AG08396 (cell line): ENCODE measurements at regions not wholly inside any gene's neighbourhood (a gene's known extent, or its start where the extent isn't known, plus 50 kb on each side); places are given as distances from the start of the nearest gene placed in this dataset.

Source experiments
- DNase-seq: peaks from one replicate; pipeline ENCODE4 v3.0.0; 2012; ENCODE audit warnings: low spot score, mixed read lengths

DNA sequence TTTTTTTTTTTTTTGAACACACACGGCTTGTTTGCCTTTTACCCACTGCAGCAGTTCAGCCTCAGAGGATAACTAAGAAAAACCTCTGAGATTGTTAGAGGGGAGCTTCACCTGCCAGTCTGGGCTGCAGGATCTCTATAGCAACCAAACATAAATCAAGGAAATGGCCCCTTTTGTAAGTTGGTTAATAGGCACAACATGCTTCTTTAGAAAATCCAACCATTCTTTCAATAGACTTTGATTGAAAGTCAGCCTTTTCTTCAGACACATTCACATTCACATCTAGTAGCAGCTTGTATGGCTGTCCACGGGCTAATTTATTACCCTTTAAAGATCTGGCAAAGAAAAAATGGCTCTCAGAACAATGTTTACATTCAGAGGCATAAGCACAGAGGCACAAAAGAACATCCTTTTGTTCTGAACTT lies 136.6 kb upstream of the RARB start:
- no peak for DNase-seq

DNA sequence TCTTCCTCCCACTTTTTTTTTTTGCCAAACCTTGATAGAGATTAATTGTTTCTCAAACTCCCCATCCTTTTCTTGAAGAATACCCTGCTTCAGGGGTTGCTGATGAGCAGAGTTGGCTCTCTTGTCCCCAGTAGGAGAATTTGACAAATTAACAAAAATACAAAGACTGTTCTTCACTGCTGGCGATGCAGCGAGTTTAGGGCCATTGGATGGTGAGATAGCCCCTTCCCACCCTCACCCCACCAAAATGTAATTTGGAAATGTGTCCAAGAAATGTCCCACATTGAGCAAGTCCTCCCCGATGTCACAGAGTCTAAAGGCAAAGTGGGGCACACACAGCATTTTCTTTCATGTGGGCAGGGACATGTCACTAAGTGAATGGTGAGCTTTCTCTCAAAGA lies 136.0 kb upstream of the RARB start:
- no peak for DNase-seq

DNA sequence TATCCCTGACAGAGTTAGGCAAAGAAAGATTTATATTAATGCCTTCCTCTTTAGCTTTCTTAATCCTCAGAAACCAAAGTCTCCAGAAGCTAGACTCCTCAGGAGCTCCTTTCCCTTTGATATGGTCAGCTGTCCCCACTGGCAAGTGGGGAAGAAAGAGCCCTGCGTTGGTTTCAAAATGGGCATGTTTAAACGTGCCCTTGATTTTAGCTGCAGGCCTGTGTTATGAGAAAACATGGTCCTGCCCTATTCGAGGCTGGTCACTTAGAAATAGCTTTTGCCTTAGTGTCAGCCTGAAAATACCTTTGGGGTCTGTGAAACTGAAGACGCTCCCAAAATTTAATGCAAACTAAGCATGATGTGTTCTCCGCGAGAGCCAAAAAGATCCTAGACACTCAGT lies 135.5 kb upstream of the RARB start:
- DNase-seq = no peak

DNA sequence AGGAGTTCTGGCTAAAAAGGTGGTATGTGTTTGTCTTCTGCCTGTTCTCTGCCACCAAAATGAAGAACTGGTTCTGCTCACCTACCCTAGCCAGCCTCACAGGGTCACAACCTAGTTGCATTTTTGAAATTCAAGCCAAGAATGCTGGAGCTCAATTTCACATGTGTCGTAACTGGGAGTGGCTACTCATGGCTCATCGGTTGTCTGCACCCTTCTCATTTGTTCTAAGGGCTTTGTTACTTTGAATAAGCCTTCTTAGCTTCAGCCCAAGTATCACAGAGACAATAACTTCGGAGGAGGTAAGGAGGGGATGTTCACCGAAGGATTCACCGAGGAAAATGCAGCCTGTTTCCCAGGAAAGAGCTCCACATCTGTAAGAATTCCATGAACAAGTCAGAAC lies 134.3 kb upstream of the RARB start:
- no peak for DNase-seq

DNA sequence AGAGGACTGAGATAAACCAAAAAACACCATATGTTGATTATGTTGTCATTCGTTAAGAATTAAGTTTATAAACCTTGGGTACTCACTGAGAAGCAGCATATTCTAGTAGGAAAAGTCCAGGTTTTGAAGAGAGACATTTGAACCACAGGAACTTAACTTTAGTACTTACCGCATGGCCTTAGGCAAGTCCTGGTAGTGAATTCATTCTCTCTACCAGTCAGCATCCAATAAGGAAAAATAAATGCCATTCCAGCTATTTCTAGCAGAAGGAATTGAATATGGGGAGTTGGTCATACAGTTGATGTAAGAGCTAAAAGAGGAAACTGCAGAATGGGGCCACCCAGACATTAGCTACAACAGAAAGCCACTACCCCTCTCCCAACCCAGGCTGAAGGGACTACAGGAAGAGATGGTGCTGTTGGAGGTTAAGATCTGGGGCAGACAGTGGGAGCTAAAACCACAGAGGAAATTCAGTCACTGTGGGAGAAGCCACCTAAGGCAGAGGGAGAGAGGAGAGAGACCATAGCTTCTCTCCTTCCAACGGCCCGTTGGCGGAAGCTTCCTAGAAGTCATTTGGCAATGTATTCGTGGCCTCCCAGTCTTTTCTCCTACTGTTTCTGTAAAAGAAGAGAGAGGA lies 133.8 kb upstream of the RARB start:
- no peak for DNase-seq

DNA sequence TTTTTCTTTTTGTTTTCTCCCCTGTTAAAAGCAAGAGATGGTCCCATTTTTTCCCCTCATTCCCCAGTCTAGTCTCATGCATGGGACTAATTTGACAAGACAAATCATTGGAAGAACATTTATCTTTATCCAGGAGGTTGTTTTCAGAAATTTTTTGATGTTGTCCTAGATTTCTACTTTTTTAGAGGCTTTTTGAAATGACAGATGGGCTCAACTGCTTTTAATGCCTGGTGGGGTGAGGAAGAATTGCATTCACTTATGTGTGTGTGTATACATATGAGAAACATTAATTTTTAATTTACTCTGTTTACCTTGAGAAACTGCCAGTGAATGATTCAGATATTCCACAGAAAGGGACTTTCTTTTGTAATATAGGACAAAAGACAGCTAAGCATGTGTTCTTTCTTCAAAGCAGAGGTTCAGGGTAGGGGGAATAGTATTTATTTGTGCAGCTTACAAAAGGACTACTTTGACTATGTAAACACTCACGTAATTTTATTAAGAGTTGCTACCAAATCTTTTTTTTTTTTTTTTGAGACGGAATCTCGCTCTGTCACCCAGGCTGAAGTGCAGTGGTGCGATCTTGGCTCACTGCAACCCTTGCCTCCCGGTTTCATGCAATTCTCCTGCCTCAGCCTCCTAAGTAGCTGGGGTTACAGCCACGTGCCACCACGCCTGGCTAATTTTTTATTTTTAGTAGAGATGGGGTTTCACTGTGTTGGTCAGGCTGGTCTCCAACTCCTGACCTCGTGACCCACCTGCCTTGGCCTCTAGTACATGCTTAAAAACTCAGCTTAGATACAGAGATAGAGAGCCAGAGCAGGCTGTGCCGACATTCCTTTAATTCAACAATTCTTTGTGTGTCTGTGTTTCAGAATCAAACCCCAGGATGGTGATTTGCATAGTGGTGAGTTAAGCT lies 130.1 kb upstream of the RARB start:
- no peak for DNase-seq

DNA sequence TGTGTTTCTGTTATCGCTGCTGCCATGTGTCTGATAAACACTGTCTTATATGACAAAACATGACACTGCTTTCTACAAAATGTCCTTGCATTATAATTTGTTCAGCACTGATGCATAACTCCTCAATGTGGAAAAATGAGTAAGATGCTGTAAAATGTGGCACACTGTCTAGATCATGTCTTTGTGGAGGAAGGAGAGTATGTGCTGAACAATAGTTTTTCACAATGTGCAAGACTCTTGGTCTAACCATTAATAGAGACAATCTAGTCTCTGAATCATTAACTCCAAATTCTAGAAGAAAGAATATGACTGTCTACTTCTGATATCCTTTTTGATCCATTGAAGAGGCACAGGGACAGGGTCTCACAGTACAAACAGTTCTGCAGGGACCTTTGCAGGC lies 127.9 kb upstream of the RARB start:
- no peak for DNase-seq

DNA sequence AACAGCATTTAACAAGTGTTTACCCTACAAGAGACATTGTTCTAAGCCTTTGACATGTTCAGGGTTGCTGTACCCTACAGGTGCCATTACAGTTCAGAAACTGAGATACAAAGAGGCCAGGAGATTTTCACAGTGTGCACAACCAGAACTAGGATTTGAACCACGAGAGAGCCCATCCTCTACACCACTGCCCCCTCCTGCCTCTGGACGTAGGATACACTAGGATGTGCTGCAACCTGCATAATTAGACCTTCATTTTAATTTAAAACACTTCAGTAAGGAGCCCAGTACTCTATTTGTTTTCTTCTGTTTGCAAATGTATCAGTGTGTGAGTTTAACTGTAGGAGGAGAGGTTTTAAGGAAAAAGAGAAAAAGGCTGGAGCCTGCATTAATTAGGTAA lies 123.1 kb upstream of the RARB start:
- DNase-seq = no peak

DNA sequence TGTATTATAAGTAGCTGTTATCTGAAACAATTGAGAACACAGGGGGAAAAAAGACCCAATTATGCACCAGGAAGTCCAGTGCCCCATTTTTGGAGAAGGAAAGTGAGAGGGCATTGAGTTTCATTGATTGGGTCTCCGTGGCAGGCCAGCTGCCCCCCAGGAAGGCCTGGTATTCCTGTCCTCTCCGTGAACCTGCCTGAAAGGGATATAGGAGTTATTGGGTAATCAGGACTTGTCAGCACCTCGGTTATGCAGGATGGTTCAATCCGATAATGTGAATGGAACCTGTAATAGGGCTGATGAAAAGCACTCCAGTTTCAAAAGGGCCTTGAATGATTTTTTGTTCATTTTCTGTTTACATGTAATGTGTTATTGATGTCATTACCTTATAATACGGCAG lies 122.0 kb upstream of the RARB start:
- DNase-seq = no peak

DNA sequence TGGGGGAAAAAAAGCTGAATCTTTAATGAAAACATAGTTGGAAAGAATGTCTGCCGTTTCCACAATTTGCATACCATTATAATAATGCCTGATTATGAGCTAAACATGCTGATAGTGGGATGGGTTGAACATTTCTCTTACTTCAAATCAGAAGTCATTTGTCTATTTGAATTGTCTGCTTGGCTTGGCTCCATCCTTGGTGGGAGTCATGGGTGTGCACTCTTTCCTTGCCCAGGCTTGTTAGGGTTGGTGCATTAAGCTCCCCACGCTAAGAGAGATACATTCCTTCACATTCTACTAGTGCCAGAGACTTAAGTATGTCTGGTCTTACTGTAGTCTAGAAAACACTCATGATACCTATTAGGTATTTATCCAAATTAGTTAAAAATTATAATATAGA lies 121.4 kb upstream of the RARB start:
- DNase-seq = no peak

DNA sequence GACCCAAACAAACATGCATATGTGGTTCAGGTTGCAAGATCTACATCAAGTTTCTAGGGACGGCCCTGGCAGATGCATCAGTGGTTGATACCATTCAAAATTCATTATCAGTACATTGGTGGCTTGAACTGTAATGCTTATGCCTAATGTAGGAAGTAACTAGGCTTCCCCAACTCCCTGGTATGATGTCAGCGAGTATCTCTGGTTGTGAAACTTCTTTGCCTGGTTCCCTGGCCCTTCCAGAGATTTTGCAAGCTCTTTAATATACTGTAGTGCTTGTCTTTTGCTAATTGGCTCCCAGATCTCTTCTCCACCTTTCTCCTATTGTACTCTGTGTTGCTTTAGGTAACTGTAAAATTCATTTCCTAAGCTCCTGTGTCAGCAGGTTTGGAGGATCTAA lies 114.8 kb upstream of the RARB start:
- no peak for DNase-seq

DNA sequence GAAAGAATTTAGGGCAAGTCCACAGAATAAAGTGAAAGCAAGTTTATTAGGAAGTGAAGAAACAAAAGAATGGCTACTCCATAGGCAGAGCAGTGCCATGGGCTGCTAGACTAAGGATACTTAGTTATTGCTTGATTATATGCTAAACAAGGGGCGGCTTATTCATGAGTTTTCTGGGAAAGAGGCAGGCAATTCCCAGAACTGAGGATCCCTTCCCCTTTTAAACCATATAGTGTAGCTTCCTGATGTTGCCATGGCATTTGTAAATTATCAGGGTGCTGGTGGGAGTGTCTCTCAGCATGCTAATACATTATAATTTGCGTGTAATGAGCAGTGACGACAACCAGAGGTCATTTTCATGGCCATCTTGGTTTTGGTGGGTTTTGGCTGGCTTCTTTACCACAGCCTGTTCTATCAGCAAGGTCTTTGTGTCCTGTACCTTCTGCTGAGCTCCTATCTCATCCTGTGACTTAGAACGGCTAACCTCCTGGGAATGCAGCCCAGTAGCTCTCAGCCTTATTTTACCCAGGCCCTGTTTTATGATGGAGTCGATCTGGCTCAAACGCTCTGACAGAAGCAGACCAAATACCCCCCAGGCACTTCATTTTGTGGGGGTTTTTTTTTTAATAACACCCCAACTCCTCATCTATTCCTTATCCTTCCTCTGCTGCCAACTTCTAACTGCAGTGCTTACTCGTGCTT lies 103.0 kb upstream of the RARB start:
- DNase-seq = no peak

DNA sequence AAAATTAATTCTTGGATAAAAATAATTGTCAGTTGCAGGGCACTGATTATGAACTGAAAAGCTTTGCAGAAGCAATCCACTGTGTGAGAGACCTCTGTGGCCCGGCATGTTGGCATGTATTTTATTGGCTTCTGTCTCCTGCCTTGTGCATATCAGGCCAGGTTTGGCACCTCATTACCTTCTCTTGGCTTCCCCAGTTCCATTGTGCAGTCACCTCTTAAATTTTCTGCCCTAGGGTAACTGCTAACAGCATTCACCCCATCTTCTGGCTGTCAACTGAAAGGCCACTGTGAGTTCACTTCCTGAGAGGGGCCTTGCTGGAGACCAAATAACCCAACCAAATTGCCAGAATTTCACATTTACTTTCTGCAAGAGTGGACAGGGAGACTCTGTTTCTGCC lies 92.7 kb upstream of the RARB start:
- DNase-seq = no peak

DNA sequence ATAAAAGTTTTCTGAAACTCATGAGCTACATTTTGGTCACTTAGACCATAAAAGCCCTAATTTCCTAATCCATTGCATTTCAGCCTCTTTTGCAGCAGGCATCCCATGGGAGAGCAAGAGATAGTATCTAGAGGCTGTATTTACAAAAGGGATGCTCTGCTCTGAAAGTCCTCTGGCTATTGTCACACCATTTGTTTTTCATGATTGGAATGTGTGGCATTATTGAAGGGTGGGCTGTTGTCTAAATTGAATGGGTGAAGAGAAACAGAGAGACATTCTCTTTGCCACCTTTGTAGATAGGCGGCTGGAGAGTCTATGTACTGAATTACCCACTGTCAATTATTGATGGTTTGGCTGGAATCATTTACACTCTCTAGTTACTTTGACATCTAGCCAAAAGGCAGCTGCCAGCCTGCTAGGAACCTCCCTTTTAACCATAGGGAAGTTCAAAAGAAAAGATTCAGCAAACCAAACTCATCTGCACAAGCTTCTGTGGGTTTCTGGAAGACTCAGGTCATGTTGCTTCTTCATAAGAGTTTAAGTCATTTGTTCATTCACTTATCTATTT lies 89.8 kb upstream of the RARB start:
- no peak for DNase-seq

DNA sequence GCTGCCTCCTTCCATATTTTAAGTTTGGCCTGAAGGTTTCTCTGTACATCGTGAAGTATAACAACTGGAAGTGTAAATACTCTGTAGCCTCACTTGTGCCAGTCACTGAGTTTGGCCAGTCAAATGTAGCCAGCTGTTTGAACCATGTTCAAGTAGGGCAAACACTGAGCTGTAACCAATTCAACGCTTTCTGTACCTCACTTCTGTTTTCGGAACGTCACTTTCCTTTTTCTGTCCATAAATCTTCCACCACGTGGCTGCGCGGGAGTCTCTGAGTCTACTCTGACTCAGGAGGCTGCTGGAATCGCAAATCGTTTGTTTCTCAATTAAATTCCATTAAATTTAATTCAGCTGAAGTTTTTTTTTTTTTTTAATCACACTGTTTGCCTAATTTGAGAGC lies 88.8 kb upstream of the RARB start:
- DNase-seq = no peak

DNA sequence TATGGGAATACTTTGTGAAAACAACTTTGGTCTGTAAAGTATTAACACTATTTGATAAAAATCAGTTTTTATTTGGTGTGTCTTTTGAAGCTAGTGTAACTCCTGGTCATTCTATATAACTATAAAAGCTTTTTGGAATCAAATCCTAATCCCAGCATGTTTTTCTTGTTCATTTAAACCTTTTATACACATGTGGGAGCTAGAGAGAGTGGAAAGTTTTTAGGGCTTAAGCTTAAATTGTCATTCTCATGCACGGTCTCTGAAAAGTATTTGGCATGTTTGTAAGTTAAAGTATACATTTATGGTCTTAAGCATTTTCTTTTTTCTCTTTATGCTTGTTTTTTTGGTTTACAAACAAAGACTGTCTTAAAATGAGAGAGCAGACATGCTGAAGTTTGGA lies 83.4 kb upstream of the RARB start:
- DNase-seq = no peak

DNA sequence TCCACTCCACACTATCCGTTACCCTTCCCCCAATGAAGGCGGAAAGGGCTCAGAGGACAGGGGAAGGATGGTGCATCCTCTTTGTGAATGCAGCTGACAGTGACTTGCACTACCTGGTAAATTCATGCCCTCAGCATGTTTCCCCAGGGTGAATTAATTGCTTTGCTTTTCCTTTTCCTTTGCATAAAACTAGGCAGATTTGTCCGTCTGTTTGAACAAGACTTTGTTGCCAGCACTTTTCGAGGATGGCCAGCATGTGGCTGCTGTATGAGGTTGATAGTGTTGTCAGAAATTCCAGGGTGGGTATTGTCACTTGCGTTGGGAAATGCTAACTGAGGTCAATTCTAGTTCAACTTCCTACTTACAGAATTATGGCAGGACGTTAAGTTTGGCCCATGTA lies 79.0 kb upstream of the RARB start:
- DNase-seq = no peak

DNA sequence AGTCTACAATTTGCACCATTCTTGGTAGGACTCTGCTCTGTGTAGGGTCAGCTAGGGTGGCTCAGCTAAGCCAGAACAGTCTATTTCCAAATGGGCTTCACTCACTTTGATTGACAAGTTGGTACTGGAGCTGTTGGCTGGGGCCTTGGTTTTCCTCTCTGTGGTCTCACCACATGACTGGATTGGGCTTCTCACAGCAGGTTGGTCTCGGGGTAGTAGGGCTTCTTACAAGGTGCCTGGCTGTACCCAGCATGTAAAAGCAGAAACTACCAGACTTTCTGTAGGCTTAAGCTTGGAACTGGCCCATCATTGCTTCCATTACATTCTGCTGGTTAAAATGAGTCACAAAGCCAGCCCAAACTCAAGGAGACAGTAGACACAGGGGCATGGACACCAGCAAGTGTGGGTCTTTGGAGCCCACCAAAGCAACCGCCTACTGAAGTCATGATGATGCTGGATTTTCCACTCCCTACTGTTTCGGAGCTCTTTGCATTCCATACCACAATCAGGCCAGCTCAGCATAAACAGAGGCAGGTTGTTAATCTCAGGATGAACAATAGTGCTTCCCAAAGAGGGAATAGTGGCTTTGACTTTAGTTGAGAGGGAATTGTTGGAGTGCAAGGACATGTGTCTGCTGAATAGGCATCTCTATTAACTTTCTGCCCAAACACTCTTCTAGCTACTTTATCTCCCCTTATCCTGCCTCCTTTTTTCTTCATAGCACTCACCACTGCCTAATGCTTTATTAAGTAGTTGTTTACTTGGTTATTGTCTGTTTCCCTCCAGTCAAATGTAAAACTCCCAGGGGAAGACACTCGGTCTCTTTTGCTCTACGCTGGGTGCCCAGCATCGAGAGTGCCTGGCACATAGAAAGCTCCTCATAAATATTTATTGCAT lies 78.0 kb upstream of the RARB start:
- DNase-seq = no peak

DNA sequence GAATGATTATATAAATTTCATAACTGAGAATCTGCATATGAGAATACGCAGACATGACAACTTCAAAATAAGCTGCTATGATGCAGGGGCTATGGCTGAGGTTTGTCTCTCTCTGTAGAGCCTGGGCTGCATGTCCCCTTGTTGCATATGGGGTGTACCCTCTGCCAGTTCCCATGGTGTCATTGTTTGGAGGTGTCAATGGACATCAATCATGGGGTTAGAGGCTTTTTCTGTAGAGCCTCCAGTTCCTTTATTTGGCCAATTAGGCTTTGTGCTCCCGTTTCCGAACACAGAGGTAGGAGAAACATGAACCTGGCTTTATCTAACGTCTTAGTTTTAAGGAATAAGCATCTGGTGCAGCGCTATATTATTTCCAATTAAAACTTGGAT lies 77.3 kb upstream of the RARB start:
- DNase-seq = no peak

DNA sequence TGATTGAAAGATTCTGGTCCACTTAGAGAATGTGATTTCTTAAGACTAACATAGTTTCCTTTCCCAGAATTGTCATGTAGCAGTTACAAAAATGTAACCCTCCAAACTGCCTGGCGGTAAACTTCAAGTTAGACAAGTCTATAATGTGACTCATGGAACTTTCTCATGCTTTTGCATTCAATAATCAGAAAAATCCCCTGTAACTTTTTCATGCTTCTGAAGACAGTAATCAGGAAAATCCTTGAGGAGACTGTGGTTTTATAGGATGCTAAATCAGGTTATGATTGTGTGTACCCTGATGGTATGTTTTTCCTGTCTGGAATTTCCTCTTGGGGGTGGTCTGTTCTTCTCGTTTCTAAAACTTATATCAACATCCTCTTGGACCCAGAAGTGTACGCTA lies 74.0 kb upstream of the RARB start:
- no peak for DNase-seq

DNA sequence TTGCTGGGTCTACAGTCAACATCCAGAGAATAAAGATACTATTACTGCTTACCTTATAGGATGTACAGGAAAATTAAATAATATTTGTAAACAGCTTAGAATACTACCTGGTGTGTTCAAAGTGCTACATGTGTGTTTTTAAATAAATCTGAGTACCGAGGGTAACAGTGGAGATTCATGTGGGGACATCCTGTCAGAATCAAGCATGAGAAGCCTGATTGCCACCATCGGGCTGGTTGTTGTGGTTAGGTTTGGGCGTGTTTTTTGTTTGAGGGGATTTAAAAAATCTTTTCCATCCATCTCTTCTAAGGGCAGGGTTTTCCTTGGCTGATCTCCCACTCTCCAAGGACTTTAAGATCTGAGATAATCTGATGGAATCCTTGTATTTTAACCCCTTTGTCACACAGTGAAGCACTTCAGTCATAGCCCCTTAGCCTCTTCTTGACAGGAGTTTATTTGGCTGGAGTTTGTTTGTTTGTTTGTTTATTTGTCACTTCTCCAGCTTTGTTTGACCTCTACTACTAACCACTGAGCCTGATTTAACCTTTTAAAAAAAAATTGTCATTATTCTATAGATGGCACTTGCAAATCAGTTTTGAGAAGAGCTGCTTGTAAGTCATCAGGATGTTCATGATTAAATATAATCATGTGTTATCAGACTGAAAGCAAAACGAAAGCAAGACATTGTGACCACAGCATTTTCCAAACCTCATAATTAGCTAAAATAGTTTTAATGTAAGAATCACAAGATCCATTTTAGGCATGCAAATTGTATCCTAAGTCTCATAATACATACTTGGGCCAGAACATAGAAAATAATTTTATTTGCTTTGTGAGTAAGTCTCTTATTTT lies 72.8 kb upstream of the RARB start:
- no peak for DNase-seq
